ENCODE measurements at regions not wholly inside any gene's neighbourhood (a gene's known extent, or its start where the extent isn't known, plus 50 kb on each side); places are given as distances from the start of the nearest gene placed in this dataset.

- H3K27ac ChIP-seq (ENCODE audit: low read depth, low read length) = no peak overlapping the region
- H3K27ac Mint-ChIP-seq = no peak overlapping the region
- no peaks in the 10 kb centered on the region for H3K27me3 ChIP-seq (ENCODE audit: control insufficient read depth in 2 of 2, insufficient read depth in 2 of 2, low read length in 2 of 2)
- no peak overlapping the region for H3K4me3 ChIP-seq (ENCODE audit: low read length)
- no peaks in the 10 kb centered on the region for H3K9me3 ChIP-seq (ENCODE audit: control insufficient read depth in 2 of 3, low read length in 3 of 3)
- H3K36me3 Mint-ChIP-seq = no peaks in the 10 kb centered on the region
- H3K27me3 Mint-ChIP-seq = no peaks in the 10 kb centered on the region
- POLR2A ChIA-PET = no interaction called here
- H3K4me3 Mint-ChIP-seq = no peak overlapping the region
- no peak for ATAC-seq
- no peaks in the 10 kb centered on the region for H3K4me1 Mint-ChIP-seq
- H3K36me3 ChIP-seq (ENCODE audit: control insufficient read depth in 2 of 3, insufficient read depth in 3 of 3, low read length in 3 of 3) = no peaks in the 10 kb centered on the region
- no peak for DNase-seq
- H3K4me1 ChIP-seq (ENCODE audit: control insufficient read depth in 2 of 2, insufficient read depth in 2 of 2, low read length in 2 of 2) = no peaks in the 10 kb centered on the region
- intact Hi-C loops (cut with micrococcal nuclease) = no loop called here
- peaks cover 0 to 10% (median 0%) of the 10 kb centered on the region in 11 donors for H3K9me3 Mint-ChIP-seq
- CTCF ChIA-PET = no interaction called here
Measured at GRCh38 chr4:65014078-65014477, 604.8 kb upstream of the TECRL start.

- no peaks in the 10 kb centered on the region for H3K27me3 ChIP-seq (ENCODE audit: control insufficient read depth in 2 of 2, insufficient read depth in 2 of 2, low read length in 2 of 2)
- intact Hi-C loops (cut with micrococcal nuclease) = no loop called here
- H3K27ac ChIP-seq (ENCODE audit: low read depth, low read length) = no peak overlapping the region
- Mint-ChIP-seq H3K27me3 (no peaks in the 10 kb centered on the region), H3K27ac (no peak overlapping the region), H3K36me3 (no peaks in the 10 kb centered on the region), H3K9me3 (peaks cover 0 to 13% (median 0%) of the 10 kb centered on the region in 11 donors), H3K4me1 (no peaks in the 10 kb centered on the region), H3K4me3 (no peak overlapping the region)
- no peak overlapping the region for H3K4me3 ChIP-seq (ENCODE audit: low read length)
- ATAC-seq (no peak), DNase-seq (no peak)
- no peaks in the 10 kb centered on the region for H3K9me3 ChIP-seq (ENCODE audit: control insufficient read depth in 2 of 3, low read length in 3 of 3)
- POLR2A ChIA-PET = no interaction called here
- no peaks in the 10 kb centered on the region for H3K4me1 ChIP-seq (ENCODE audit: control insufficient read depth in 2 of 2, insufficient read depth in 2 of 2, low read length in 2 of 2)
- CTCF ChIA-PET = no interaction called here
- no peaks in the 10 kb centered on the region for H3K36me3 ChIP-seq (ENCODE audit: control insufficient read depth in 2 of 3, insufficient read depth in 3 of 3, low read length in 3 of 3)
Measured at GRCh38 chr4:65007841-65008439, 598.7 kb upstream of the TECRL start.

- no peak overlapping the region for H3K27ac Mint-ChIP-seq
- no peak overlapping the region for H3K4me3 ChIP-seq (ENCODE audit: low read length)
- DNase-seq (no peak), ATAC-seq (no peak)
- no peak overlapping the region for H3K27ac ChIP-seq (ENCODE audit: low read depth, low read length)
- H3K36me3 Mint-ChIP-seq = no peaks in the 10 kb centered on the region
- intact Hi-C loops (cut with micrococcal nuclease) = no loop called here
- H3K4me3 Mint-ChIP-seq = no peak overlapping the region
- H3K9me3 ChIP-seq (ENCODE audit: control insufficient read depth in 2 of 3, low read length in 3 of 3) = no peaks in the 10 kb centered on the region
- H3K27me3 ChIP-seq (ENCODE audit: control insufficient read depth in 2 of 2, insufficient read depth in 2 of 2, low read length in 2 of 2) = no peaks in the 10 kb centered on the region
- ChIA-PET POLR2A (no interaction called here), CTCF (no interaction called here)
- H3K4me1 Mint-ChIP-seq = no peaks in the 10 kb centered on the region
- H3K36me3 ChIP-seq (ENCODE audit: control insufficient read depth in 2 of 3, insufficient read depth in 3 of 3, low read length in 3 of 3) = no peaks in the 10 kb centered on the region
- no peaks in the 10 kb centered on the region for H3K27me3 Mint-ChIP-seq
- H3K9me3 Mint-ChIP-seq = peaks cover 0 to 12% (median 1%) of the 10 kb centered on the region in 11 donors
- H3K4me1 ChIP-seq (ENCODE audit: control insufficient read depth in 2 of 2, insufficient read depth in 2 of 2, low read length in 2 of 2) = no peaks in the 10 kb centered on the region
Measured at GRCh38 chr4:64975177-64975576, 565.9 kb upstream of the TECRL start.

- no peak overlapping the region for H3K27ac ChIP-seq (ENCODE audit: low read depth, low read length)
- no peaks in the 10 kb centered on the region for H3K9me3 ChIP-seq (ENCODE audit: control insufficient read depth in 2 of 3, low read length in 3 of 3)
- intact Hi-C loops (cut with micrococcal nuclease) = no loop called here
- Mint-ChIP-seq H3K36me3 (no peaks in the 10 kb centered on the region), H3K27me3 (no peaks in the 10 kb centered on the region), H3K4me1 (no peaks in the 10 kb centered on the region), H3K27ac (no peak overlapping the region), H3K9me3 (peaks cover 0 to 22% (median 6%) of the 10 kb centered on the region in 11 donors), H3K4me3 (no peak overlapping the region)
- ATAC-seq = no peak
- no peaks in the 10 kb centered on the region for H3K4me1 ChIP-seq (ENCODE audit: control insufficient read depth in 2 of 2, insufficient read depth in 2 of 2, low read length in 2 of 2)
- ChIA-PET POLR2A (no interaction called here), CTCF (no interaction called here)
- no peaks in the 10 kb centered on the region for H3K27me3 ChIP-seq (ENCODE audit: control insufficient read depth in 2 of 2, insufficient read depth in 2 of 2, low read length in 2 of 2)
- H3K4me3 ChIP-seq (ENCODE audit: low read length) = no peak overlapping the region
- H3K36me3 ChIP-seq (ENCODE audit: control insufficient read depth in 2 of 3, insufficient read depth in 3 of 3, low read length in 3 of 3) = no peaks in the 10 kb centered on the region
- DNase-seq = no peak
Measured at GRCh38 chr4:64969081-64969480, 559.8 kb upstream of the TECRL start.

- H3K4me3 ChIP-seq (ENCODE audit: low read length) = no peak overlapping the region
- Mint-ChIP-seq H3K27me3 (no peaks in the 10 kb centered on the region), H3K27ac (no peak overlapping the region), H3K4me1 (no peaks in the 10 kb centered on the region), H3K36me3 (no peaks in the 10 kb centered on the region), H3K9me3 (peaks cover 0 to 17% (median 6%) of the 10 kb centered on the region in 11 donors), H3K4me3 (no peak overlapping the region)
- ATAC-seq = no peak
- no peak for DNase-seq
- CTCF ChIA-PET = no interaction called here
- no peaks in the 10 kb centered on the region for H3K9me3 ChIP-seq (ENCODE audit: control insufficient read depth in 2 of 3, low read length in 3 of 3)
- no peak overlapping the region for H3K27ac ChIP-seq (ENCODE audit: low read depth, low read length)
- H3K4me1 ChIP-seq (ENCODE audit: control insufficient read depth in 2 of 2, insufficient read depth in 2 of 2, low read length in 2 of 2) = no peaks in the 10 kb centered on the region
- POLR2A ChIA-PET = no interaction called here
- intact Hi-C loops (cut with micrococcal nuclease) = no loop called here
- no peaks in the 10 kb centered on the region for H3K36me3 ChIP-seq (ENCODE audit: control insufficient read depth in 2 of 3, insufficient read depth in 3 of 3, low read length in 3 of 3)
- no peaks in the 10 kb centered on the region for H3K27me3 ChIP-seq (ENCODE audit: control insufficient read depth in 2 of 2, insufficient read depth in 2 of 2, low read length in 2 of 2)
Measured at GRCh38 chr4:64967286-64967685, 558.0 kb upstream of the TECRL start.

- H3K36me3 ChIP-seq (ENCODE audit: control insufficient read depth in 2 of 3, insufficient read depth in 3 of 3, low read length in 3 of 3) = no peaks in the 10 kb centered on the region
- Mint-ChIP-seq H3K9me3 (peaks cover 0 to 23% (median 7%) of the 10 kb centered on the region in 11 donors), H3K4me3 (no peak overlapping the region), H3K27ac (no peak overlapping the region), H3K4me1 (no peaks in the 10 kb centered on the region), H3K36me3 (no peaks in the 10 kb centered on the region), H3K27me3 (no peaks in the 10 kb centered on the region)
- DNase-seq = no peak
- H3K27me3 ChIP-seq (ENCODE audit: control insufficient read depth in 2 of 2, insufficient read depth in 2 of 2, low read length in 2 of 2) = no peaks in the 10 kb centered on the region
- ATAC-seq = no peak
- CTCF ChIA-PET = no interaction called here
- H3K27ac ChIP-seq (ENCODE audit: low read depth, low read length) = no peak overlapping the region
- no peaks in the 10 kb centered on the region for H3K4me1 ChIP-seq (ENCODE audit: control insufficient read depth in 2 of 2, insufficient read depth in 2 of 2, low read length in 2 of 2)
- intact Hi-C loops (cut with micrococcal nuclease) = no loop called here
- no peak overlapping the region for H3K4me3 ChIP-seq (ENCODE audit: low read length)
- POLR2A ChIA-PET = no interaction called here
- H3K9me3 ChIP-seq (ENCODE audit: control insufficient read depth in 2 of 3, low read length in 3 of 3) = no peaks in the 10 kb centered on the region
Measured at GRCh38 chr4:64960516-64960915, 551.3 kb upstream of the TECRL start.

- ChIA-PET POLR2A (no interaction called here), CTCF (no interaction called here)
- ATAC-seq (no peak), DNase-seq (no peak)
- Histone ChIP-seq H3K27me3 (ENCODE audit: control insufficient read depth in 2 of 2, insufficient read depth in 2 of 2, low read length in 2 of 2) (no peaks in the 10 kb centered on the region), H3K9me3 (ENCODE audit: control insufficient read depth in 2 of 3, low read length in 3 of 3) (no peaks in the 10 kb centered on the region), H3K27ac (ENCODE audit: low read depth, low read length) (no peak overlapping the region), H3K36me3 (ENCODE audit: control insufficient read depth in 2 of 3, insufficient read depth in 3 of 3, low read length in 3 of 3) (no peaks in the 10 kb centered on the region), H3K4me1 (ENCODE audit: control insufficient read depth in 2 of 2, insufficient read depth in 2 of 2, low read length in 2 of 2) (no peaks in the 10 kb centered on the region), H3K4me3 (ENCODE audit: low read length) (no peak overlapping the region)
- H3K4me3 Mint-ChIP-seq = no peak overlapping the region
- H3K36me3 Mint-ChIP-seq = peaks cover 0 to 4% (median 0%) of the 10 kb centered on the region in 5 donors
- H3K27ac Mint-ChIP-seq = no peak overlapping the region
- no peaks in the 10 kb centered on the region for H3K27me3 Mint-ChIP-seq
- no peaks in the 10 kb centered on the region for H3K4me1 Mint-ChIP-seq
- peaks cover 0 to 9% (median 4%) of the 10 kb centered on the region in 11 donors for H3K9me3 Mint-ChIP-seq
- intact Hi-C loops (cut with micrococcal nuclease) = no loop called here
Measured at GRCh38 chr4:64940698-64941097, 531.4 kb upstream of the TECRL start.
